ENCODE measurements at regions not wholly inside any gene's neighbourhood (a gene's known extent, or its start where the extent isn't known, plus 50 kb on each side); places are given as distances from the start of the nearest gene placed in this dataset.

DNA sequence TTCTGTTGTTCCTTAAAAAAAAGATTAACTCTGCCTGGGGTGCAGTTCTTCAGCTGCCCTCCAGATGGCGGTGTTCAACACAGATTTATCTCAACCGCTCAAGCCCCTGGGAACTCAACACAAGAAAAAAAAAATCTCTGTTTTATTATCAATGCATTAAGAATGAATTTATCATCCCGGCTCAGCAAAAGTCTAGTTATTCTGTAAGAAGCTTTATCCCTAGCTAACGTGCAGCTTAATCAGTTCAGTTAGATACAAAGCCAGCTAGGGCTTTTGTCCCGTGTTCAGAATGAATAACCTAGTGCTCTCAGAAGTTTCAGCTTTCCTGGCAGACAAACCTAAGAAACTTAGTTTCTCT, 475.9 kb upstream of the CCL2 start:
- TF ChIP-seq, protein P1, sequence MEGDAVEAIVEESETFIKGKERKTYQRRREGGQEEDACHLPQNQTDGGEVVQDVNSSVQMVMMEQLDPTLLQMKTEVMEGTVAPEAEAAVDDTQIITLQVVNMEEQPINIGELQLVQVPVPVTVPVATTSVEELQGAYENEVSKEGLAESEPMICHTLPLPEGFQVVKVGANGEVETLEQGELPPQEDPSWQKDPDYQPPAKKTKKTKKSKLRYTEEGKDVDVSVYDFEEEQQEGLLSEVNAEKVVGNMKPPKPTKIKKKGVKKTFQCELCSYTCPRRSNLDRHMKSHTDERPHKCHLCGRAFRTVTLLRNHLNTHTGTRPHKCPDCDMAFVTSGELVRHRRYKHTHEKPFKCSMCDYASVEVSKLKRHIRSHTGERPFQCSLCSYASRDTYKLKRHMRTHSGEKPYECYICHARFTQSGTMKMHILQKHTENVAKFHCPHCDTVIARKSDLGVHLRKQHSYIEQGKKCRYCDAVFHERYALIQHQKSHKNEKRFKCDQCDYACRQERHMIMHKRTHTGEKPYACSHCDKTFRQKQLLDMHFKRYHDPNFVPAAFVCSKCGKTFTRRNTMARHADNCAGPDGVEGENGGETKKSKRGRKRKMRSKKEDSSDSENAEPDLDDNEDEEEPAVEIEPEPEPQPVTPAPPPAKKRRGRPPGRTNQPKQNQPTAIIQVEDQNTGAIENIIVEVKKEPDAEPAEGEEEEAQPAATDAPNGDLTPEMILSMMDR (IDR thresholded peaks at IDR 0.05): peak; percentile 91 to 98 (median 95)
- no peak for TF ChIP-seq POLR2A (IDR thresholded peaks at IDR 0.05)

Data from heart left ventricle (tissue), 13 donors.